IPS DF 6.9 (cell line): ENCODE measurements at regions not wholly inside any gene's neighbourhood (a gene's known extent, or its start where the extent isn't known, plus 50 kb on each side); places are given as distances from the start of the nearest gene placed in this dataset.

ENCODE experiments used
- DNase-seq: peaks from one replicate; pipeline ENCODE4 v3.0.0-alpha.2; 2013; ENCODE audit warnings: low read depth, low spot score
- H3K27ac ChIP-seq: one replicate; pipeline ENCODE4 v1.5.1; 2013; ENCODE audit warnings: low read length, control low read depth
- H3K27me3 ChIP-seq: 2 replicates; pipeline ENCODE4 v1.6.1; 2013; ENCODE audit warnings: mild to moderate bottlenecking, low read length; ENCODE audit not compliant: control insufficient read depth, insufficient read depth
- H3K36me3 ChIP-seq: 2 replicates; pipeline ENCODE4 v1.6.1; 2013; ENCODE audit warnings: low read length; ENCODE audit not compliant: control insufficient read depth, insufficient read depth
- H3K4me1 ChIP-seq: 2 replicates; pipeline ENCODE4 v1.6.1; 2013; ENCODE audit warnings: low read length; ENCODE audit not compliant: control insufficient read depth, insufficient read depth
- H3K4me3 ChIP-seq: 2 replicates; pipeline ENCODE4 v1.5.1; 2013; ENCODE audit warnings: mild to moderate bottlenecking, low read length
- H3K9me3 ChIP-seq: 2 replicates; pipeline ENCODE4 v1.6.1; 2013; ENCODE audit warnings: low read length, inconsistent platforms; ENCODE audit not compliant: control insufficient read depth, insufficient read depth
- WGBS: extraction: QIAGEN DNeasy Blood & Tissue Kit; methylation state at CpG from one replicate; pipeline ENCODE4 v1.1.7; 2013; ENCODE audit warnings: mixed read lengths, missing lambda C conversion rate; ENCODE audit not compliant: insufficient read length, insufficient coverage; 5-methylcytosine and 5-hydroxymethylcytosine counted together

DNA sequence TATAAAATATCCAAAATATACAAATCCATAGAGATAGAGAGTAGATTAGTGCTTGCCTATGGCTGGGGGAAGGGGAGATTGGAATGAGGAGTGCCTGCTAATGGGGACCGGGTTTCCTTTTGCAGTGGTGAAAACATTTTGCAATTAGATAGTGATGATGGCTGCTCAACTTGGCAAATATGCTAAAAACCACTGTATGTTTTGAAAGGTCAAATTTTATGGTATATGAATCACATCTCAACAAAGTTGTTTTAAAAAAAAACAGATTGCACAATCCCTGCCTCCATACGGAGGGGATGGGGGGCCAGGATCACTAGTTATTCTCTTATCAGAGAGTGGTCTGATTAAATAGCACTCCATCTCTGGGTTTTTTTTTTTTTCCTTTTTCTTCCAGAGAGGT is 76.9 kb upstream of the RIPOR2 start:
- no CpG with 5 or more reads among the region's 2 CpGs for WGBS
- no peaks in the 10 kb centered on the region for H3K9me3 ChIP-seq
- no peaks in the 10 kb centered on the region for H3K27me3 ChIP-seq
- H3K27ac ChIP-seq: no peak overlapping the region
- no peaks in the 10 kb centered on the region for H3K36me3 ChIP-seq
- no peak overlapping the region for H3K4me3 ChIP-seq
- no peak for DNase-seq
- peaks cover 4% of the 10 kb centered on the region for H3K4me1 ChIP-seq

DNA sequence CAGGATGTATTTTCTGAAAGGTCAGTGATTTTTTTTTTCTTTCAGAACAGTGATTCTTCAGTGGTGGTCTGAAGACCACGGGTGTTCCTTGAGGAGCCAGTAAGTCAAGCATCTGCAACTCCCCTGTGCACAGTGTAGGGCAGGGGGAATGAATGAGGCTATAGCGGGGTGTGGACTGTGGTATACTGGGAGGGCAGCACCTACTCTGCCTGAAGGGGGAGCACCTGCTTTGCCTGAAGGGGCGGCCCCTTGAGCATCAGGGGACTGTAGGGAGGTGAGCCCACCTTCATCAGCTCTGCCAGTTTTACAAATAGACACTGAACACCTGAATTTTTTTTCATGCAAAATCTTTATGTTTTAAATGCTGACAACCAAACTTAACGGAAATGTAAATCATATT is 77.5 kb upstream of the RIPOR2 start:
- no peak for DNase-seq
- Histone ChIP-seq H3K4me1 (peaks cover 4% of the 10 kb centered on the region), H3K27me3 (no peaks in the 10 kb centered on the region), H3K9me3 (no peaks in the 10 kb centered on the region), H3K4me3 (no peak overlapping the region), H3K36me3 (no peaks in the 10 kb centered on the region), H3K27ac (no peak overlapping the region)
- WGBS: no CpG with 5 or more reads among the region's 4 CpGs

- WGBS: no CpG with 5 or more reads among the region's 3 CpGs
- Histone ChIP-seq H3K27me3 (no peaks in the 10 kb centered on the region), H3K4me1 (peaks cover 4% of the 10 kb centered on the region), H3K27ac (no peak overlapping the region), H3K4me3 (no peak overlapping the region), H3K9me3 (no peaks in the 10 kb centered on the region), H3K36me3 (no peaks in the 10 kb centered on the region)
- no peak for DNase-seq
Observed at GRCh38 chr6:25014369-25014768, 78.6 kb upstream of the RIPOR2 start.

GRCh38 chr6:25014791-25015560 is 79.2 kb upstream of the RIPOR2 start:
- no peak overlapping the region for H3K27ac ChIP-seq
- no CpG with 5 or more reads among the region's 11 CpGs for WGBS

DNA sequence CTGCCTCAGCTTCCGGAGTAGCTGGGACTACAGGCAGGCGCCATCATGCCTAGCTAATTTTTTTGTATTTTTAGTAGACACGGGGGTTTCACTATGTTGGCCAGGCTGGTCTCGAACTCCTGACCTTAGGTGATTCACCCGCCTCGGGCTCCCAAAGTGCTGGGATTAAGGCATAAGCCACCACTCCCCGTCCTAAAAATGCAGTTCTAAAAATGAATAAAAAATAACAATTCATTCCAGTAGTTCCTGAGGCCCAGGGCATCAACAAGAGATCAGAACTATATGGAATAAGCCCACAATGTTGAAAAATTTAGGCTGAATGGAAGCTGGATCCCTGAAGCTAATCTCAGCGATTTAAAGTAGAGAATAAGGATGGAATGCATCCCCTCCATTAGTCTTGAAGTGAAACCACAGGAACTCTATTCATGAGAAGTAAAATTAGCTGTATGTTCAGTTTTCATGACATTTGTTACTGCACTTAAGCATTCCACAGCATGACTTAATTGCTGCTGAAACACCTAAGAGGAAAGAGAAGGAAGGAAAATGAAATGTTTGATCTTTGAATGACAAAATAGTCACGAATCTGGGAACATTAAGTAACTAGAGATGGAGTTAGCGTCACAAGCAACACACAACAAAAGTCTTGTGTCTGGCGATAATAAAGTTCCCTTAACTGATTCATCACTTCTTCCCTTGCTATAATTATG is 80.4 kb upstream of the RIPOR2 start:
- Histone ChIP-seq H3K4me1 (peaks cover 4% of the 10 kb centered on the region), H3K9me3 (no peaks in the 10 kb centered on the region), H3K4me3 (no peak overlapping the region), H3K27me3 (no peaks in the 10 kb centered on the region), H3K36me3 (no peaks in the 10 kb centered on the region), H3K27ac (no peak overlapping the region)
- WGBS: no CpG with 5 or more reads among the region's 11 CpGs
- DNase-seq: no peak

More at GRCh38 chr6:25014791-25015560, 79.2 kb upstream of the RIPOR2 start:
- no peak for DNase-seq
- H3K27me3 ChIP-seq: no peaks in the 10 kb centered on the region
- H3K9me3 ChIP-seq: no peaks in the 10 kb centered on the region
- peaks cover 4% of the 10 kb centered on the region for H3K4me1 ChIP-seq
- H3K36me3 ChIP-seq: no peaks in the 10 kb centered on the region
- no peak overlapping the region for H3K4me3 ChIP-seq

DNA sequence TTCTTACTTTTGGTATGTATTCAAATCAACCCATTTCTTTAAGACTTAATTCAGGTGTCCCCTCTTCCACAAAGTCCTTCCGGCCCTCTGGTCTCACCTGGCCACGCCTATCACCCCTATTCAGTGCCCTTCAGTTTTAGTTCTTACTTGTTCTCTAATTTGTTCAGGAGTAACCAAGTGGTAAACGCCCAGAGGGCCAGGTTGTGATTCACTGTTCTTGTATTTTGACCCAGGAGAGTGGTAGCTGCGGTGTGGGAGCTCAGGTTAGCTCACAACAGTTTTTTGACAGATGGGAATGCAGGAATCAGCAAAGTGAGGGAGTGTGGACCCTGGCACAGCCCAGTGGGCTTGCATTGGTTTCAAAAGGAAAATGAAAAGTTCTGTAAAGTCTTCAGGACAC is 81.7 kb upstream of the RIPOR2 start:
- Histone ChIP-seq H3K27me3 (no peaks in the 10 kb centered on the region), H3K9me3 (no peaks in the 10 kb centered on the region), H3K27ac (no peak overlapping the region), H3K4me3 (no peak overlapping the region), H3K4me1 (peaks cover 4% of the 10 kb centered on the region), H3K36me3 (no peaks in the 10 kb centered on the region)
- no peak for DNase-seq
- no CpG with 5 or more reads among the region's 4 CpGs for WGBS

DNA sequence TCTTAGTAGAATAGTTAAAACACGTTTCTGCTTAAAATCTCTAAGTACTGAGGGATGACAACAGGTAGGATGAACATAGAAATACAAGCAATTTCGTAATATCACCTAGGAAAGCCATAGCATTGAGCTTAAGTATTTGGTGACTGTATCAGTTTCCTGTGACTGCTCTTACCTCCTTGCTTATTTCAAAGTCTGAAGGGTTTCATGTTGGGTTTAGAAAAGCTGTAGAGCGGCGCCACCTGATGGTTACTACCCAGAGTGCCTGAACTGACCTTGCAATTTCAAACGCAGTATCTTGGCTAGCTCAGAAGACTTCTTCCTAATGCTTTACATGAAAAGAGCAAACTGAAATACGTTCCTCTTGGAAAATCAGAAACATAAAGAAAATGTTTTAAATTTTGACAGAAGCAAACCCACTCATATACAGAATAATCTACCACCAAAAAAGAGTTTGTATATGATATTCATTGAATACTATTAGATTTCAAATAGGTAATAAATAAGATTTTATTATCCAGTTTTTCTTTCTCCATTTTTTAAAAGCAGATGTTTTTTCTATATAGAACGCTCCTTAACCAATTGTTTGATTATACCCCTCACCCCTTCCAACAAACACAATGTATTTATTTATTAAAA is 82.3 kb upstream of the RIPOR2 start:
- DNase-seq: peak; percentile 58
- Histone ChIP-seq H3K27me3 (no peaks in the 10 kb centered on the region), H3K36me3 (no peaks in the 10 kb centered on the region), H3K9me3 (no peaks in the 10 kb centered on the region), H3K4me3 (no peak overlapping the region), H3K4me1 (peaks cover 4% of the 10 kb centered on the region), H3K27ac (no peak overlapping the region)
- WGBS: no CpG with 5 or more reads among the region's 7 CpGs

- no peak for DNase-seq
- no CpG with 5 or more reads among the region's 4 CpGs for WGBS
- no peaks in the 10 kb centered on the region for H3K27me3 ChIP-seq
- H3K9me3 ChIP-seq: no peaks in the 10 kb centered on the region
- no peaks in the 10 kb centered on the region for H3K36me3 ChIP-seq
- no peak overlapping the region for H3K27ac ChIP-seq
- H3K4me1 ChIP-seq: peaks cover 4% of the 10 kb centered on the region
- no peak overlapping the region for H3K4me3 ChIP-seq
Observed at GRCh38 chr6:25018568-25018954, 82.8 kb upstream of the RIPOR2 start.

DNA sequence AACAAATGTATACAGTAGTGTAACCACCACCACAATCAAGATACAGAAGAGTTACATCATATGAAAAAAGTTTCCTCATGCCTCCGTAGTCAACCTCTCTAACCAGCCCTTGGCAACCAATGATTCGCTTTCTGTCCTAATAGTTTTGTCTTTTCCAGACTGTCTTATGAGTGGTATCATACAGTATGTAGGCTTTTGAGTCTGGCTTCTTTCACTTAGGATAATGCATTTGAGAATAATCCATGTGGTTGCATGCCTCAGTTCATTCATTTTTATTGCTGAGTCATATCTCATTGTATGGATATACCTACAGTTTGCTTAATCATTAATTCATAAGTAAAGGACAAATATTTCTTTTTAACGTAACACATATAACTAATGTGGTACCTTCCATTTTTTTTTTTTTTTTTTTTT is 86.4 kb upstream of the RIPOR2 start:
- H3K4me3 ChIP-seq: no peak overlapping the region
- peaks cover 3% of the 10 kb centered on the region for H3K4me1 ChIP-seq
- H3K27me3 ChIP-seq: no peaks in the 10 kb centered on the region
- no peaks in the 10 kb centered on the region for H3K9me3 ChIP-seq
- no CpG with 5 or more reads among the region's 3 CpGs for WGBS
- no peak for DNase-seq
- H3K27ac ChIP-seq: no peak overlapping the region
- H3K36me3 ChIP-seq: no peaks in the 10 kb centered on the region

DNA sequence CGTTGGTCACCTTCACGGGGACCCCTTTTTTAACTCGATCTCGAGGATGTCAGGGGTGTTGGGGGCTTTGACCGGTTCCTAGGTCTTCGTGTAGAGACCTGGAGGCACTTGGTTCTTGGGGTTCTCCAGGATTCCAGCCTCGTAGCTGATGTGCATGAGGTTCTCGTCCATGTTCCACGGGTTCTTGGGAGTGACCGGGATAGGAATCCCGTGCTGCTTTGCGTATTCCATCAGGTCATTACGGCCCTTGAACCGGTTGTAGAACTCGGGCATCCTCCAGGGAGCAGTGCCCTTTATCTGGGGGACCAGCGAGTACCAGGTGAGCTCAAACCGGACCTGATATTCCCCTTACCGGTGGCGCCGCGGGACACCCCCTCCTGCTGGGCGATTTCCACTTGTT is 88.0 kb upstream of the RIPOR2 start:
- Histone ChIP-seq H3K27me3 (no peaks in the 10 kb centered on the region), H3K4me1 (no peaks in the 10 kb centered on the region), H3K9me3 (no peaks in the 10 kb centered on the region), H3K36me3 (no peaks in the 10 kb centered on the region), H3K4me3 (no peak overlapping the region), H3K27ac (no peak overlapping the region)
- no CpG with 5 or more reads among the region's 22 CpGs for WGBS
- DNase-seq: no peak
